ENCODE measurements at regions not wholly inside any gene's neighbourhood (a gene's known extent, or its start where the extent isn't known, plus 50 kb on each side); places are given as distances from the start of the nearest gene placed in this dataset.
"Not testable (repeated sequence)": the region's sequence is repeated elsewhere in the genome, so short reads cannot be mapped to it uniquely, and the experiment has no call there.

DNA sequence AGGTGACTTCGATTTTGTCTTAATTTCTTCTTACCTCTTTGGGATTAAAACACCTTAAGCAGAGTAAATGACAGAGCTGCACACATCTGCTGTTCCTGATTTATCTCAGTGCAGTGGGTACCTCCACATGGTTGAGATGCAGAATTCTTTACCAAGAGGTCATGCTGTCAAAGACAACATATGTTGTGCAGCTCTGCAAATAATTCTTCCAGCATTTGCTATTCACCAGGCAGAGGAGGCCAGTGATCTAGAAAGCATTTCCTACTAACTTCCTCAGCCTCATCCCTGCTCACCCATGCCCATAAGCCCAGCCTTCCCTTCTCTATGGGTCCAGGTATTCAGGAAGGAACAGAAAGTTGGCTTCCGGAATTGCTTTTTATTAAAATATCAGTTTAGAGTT, 109.3 kb downstream of the THBS2 start:
- DNase-seq (ENCODE audit: low spot score): no peak

DNA sequence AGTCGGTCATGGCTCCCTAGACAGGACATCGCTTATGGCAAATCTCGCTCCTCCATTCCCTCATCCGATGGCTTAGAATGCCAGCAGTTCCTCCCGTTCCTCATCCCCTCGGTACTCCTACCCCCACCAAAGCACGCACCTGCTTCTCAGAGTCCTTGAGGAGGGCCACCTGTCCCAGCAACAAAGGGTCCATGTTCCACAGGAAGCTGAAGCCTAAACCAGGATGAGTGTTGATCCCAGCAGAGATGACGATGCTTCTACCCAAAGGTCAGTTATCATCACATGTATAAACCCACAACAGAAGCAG, 111.2 kb downstream of the THBS2 start:
- no peak for DNase-seq (ENCODE audit: low spot score)

DNA sequence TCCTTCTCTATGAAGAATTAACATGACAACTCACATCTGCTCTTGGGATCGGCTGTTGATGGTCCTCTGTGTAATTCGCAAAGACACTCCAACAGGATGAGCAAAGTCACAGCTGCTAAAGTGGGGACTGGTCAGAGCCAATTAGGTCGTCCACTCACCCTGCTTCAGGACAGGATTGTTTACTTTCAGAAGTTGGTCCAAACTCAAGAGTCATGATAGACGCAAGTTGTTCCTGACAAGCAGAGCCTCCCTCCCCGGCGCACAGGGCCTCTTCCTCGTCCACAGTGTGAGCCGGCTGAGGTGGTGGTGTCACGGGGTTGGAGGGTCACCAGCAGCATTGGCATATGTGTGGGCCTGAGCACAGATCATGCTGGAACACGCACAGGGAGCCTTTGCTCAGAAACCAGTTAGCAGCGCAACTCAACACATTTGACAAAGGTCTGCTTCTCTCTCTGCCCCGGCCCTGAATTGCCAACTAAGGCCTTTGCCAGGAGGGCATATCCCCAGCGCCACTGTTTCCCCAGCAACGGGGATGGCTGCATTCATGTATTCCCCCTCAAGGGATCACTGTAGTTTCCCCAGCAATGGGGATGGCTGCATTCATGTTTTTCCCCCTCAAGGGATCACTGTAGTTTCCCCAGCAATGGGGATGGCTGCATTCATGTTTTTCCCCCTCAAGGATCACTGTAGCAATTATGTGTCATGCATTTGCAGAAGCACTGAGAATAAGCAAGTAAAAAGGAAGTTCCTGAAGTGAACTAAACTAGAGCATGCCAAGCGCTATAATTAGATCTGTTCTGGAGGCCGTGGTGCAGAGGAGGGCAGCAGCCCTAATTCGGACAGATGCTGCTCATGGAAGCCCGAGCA, 111.7 kb downstream of the THBS2 start:
- no peak for DNase-seq (ENCODE audit: low spot score)

DNA sequence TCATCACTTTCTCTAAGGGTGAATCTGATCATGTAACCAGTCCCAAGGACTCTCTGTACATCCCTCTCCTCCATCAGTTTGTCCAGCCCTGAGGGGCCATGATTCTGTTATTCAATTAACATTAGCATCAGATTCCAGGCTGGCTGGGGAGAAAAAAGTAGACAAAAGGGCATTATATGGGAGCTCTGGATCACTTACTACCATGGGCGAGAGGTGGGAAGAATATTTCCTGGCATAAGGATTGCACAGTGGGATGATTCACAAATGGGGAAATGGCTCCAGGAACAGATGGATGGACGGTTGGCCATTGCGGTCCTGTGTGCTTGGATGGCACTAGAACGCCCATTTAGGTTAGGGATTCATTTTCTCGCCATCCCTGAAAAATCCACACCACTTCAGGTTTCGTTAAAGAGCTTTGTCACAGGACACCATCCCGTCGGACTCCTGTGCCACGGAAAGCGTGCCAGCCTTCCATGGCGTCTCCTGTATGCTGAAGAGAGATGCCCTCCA, 112.6 kb downstream of the THBS2 start:
- DNase-seq (ENCODE audit: low spot score): no peak

GRCh38 chr6:169139179-169139971, 114.3 kb downstream of the THBS2 start:
- no peak for DNase-seq (ENCODE audit: low spot score)

GRCh38 chr6:169132352-169132940, 121.2 kb downstream of the THBS2 start:
- DNase-seq (ENCODE audit: low spot score): no peak

DNA sequence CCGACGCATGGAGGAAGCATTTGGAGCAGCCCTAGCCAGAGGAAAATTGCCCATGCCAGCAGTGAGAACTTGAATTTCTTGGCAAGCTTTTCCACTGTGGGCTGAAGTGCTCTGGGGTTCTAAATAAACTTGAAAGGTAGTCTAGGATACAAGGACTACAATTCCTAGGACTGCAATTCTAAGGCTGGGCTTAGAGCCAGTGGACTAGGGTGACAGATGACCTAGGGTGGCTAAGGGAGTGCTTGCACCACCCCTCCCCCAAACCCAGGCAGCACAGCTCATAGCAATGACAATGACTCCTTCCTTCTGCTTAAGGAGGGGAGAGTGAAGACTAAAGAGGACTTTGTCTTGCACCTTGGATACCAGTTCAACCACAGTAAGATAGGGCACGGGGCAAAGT, 122.3 kb downstream of the THBS2 start:
- no peak for DNase-seq (ENCODE audit: low spot score)

DNA sequence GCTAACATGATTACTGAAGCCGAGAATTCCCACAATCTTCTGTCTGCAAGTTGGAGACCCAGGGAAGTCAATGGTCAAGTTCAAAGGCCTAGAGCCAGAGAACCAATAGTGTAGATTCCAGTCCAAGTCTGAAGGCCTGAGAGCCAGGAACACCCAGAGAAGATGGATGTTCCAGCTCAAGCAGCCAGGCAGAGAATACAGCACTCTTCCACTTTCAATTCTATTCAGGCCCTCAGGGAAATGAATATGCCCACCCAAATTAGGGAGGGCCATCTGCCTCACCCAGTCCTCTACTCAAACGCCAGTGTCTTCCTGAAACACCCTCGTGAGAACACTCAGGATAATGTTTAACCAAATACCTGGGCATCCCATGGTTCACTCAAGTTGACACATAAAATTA, 123.5 kb downstream of the THBS2 start:
- no peak for DNase-seq (ENCODE audit: low spot score)

DNA sequence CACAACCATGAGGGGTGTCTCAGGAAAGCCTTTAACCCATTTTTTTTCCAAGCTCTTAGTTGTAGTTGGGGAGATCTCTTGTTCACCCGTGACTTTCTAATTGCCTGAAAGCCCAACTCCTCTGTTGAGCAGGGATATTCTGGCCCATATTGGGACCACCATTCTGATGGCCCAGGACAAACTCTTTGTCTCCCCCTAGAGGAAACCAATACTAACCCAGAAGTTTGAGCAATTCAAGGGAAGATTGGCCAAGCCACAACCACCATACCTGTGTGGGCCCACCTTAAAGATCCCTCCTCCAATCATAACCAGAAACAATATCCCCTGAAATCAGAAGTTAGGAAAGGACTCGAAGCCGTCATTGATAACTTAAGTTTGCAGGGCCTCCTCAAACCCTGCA, 132.6 kb downstream of the THBS2 start:
- DNase-seq (ENCODE audit: low spot score): no peak

DNA sequence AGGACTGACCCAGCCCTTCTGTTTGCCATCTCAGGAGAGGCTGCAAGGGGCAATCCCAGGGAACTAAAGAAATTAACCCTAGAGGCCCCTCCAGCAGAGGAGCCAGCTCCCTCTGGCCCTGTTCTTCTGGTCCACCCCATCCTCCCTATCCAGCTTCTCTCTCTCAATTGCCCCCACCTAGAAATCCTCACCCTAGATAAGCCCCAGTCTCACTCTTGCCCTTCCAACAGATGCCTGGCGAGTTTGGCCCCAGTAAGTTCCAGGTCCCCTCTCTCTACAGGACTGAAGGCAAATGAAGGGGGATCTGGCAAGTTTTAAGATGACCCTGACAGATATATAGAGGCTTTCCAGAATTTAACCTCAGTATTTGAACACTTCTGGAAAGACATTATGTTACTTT, 134.0 kb downstream of the THBS2 start:
- no peak for DNase-seq (ENCODE audit: low spot score)

DNA sequence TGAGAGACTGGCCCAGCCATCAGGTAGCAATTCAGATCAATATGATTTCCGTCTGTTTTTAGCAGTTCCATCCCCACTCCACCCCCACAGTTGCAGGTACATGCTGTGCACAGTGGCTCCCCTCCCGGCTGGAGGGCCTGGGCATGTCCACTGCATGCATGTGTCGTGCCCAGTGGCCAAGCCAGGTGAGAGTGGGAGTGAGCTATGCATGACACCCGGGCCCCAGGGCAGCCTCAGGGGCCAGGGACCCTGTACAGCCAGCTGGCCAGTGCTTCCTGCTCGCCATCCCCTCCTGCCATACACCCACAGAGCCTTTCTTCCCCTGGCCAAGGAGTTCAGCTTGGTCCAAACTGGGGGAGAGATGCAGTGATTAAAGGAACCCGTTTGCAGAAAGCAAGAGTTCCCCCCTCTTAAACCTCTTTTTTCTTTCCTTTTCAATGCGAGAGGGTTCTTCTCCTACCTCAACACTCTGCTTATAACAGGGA, 135.3 kb downstream of the THBS2 start:
- DNase-seq (ENCODE audit: low spot score): no peak

DNA sequence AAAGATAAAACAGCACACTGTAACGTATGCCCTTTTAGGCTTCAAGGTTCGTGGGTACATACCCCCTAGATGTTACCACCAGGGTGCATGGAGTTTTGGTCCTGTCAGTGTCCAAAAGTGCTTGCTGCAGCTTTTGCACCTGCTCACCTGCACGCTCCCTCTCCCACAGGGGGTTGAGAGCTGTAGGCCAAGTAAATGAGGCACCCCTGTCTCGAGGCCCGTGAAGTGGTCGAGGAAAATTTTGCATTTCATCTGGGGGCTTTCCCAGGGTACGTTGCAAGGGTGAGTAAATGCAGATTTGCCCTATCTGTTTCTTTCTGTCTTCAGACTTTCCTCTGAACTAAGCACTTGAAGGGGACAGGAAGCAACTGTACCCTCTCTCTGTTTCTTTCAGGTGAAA, 136.0 kb downstream of the THBS2 start:
- DNase-seq (ENCODE audit: low spot score): no peak

- DNase-seq (ENCODE audit: low spot score): no peak
These were observed 138.0 kb downstream of the THBS2 start for GRCh38 chr6:169115632-169116031.

DNA sequence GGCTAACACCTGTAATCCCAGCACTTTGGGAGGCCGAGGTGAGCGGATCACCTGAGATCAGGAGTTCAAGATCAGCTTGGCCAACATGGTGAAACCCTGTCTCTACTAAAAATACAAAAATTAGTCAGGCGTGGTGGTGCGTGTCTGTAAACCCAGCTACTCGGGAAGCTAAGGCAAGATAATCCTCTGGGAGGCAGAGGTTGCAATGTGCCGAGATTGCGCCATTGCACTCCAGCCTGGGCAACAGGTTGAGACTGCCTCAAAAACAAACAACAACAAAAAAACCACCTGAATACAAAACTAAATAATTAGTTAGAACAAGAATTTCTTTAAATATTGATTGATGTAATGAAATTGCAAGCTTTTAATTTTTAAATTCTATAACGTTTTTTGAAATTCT, 139.0 kb downstream of the THBS2 start:
- DNase-seq (ENCODE audit: low spot score): not testable (repeated sequence)

DNA sequence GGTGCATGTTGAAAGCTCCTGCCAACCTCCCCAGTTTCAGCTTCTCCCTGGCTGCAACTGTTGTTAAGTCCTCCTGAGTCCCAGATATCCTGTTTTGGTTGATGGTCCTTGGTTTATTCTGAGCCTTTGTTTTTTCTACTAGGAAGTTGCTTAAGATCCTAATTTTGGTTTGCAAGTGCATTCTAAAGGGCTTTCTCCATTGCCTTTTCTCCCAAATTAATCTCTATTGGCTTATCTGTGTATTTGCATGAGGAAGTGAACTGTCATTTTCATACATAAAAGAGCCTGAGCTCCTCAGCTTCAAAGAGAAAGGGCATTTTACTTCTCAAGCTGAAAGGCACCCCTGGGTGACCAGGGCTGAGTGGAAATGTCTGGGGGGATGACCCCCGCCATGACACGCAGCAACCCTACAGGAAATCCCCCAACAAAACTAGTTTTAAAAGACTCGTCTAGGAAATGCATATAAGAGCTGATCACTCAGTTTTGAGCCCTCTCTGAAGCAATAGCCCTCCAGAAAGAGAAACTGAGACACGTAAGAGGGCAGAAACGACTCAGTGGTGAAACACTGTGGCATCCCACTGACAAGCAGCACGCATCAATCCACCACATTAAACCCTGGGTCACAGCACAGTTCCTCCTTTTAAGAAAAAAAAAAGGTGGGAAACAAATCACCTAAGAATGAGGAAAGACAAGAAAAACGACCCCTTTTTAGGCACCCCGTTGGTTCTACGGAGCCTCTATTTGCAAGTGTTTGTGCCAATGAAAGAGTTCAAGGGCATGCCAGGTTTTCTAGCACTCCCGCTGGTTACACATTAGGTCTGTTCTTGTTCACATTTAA, 140.9 kb downstream of the THBS2 start:
- no peak for DNase-seq (ENCODE audit: low spot score)

GRCh38 chr6:169111203-169111602, 142.4 kb downstream of the THBS2 start:
- no peak for DNase-seq (ENCODE audit: low spot score)

- no peak for DNase-seq (ENCODE audit: low spot score)
These were observed 144.0 kb downstream of the THBS2 start for GRCh38 chr6:169109411-169110220.

DNA sequence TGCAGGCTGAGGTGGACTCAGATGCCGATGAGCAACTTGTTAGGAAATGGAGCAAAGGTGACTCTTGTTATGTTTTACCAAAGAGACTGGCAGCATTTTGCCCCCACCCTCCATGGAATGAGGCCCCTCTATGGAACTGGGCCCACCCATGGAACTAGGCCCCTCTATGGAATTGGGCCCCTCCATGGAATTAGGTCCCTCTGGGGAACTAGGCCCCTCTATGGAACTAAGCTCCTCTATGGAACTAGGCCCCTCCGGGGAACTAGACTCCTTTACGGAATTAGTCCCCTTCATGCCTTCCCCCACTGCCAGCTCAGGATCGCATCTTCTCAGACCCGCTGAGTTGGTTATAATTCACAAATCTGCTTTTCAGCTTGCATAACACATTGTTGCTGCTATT, 144.9 kb downstream of the THBS2 start:
- DNase-seq (ENCODE audit: low spot score): no peak

- DNase-seq (ENCODE audit: low spot score): no peak
These were observed 147.5 kb downstream of the THBS2 start for GRCh38 chr6:169106176-169106575.

GRCh38 chr6:169101981-169102380, 151.7 kb downstream of the THBS2 start:
- DNase-seq (ENCODE audit: low spot score): no peak
